8988T (cell line): ENCODE measurements at regions not wholly inside any gene's neighbourhood (a gene's known extent, or its start where the extent isn't known, plus 50 kb on each side); places are given as distances from the start of the nearest gene placed in this dataset.
A peak's percentile ranks its signal among the peaks of the same experiment; 100 is the strongest.
"Not testable (repeated sequence)": the region's sequence is repeated elsewhere in the genome, so short reads cannot be mapped to it uniquely, and the experiment has no call there.

Source experiments
- DNase-seq: peaks from one replicate; pipeline ENCODE4 v3.0.0; 2011

DNA sequence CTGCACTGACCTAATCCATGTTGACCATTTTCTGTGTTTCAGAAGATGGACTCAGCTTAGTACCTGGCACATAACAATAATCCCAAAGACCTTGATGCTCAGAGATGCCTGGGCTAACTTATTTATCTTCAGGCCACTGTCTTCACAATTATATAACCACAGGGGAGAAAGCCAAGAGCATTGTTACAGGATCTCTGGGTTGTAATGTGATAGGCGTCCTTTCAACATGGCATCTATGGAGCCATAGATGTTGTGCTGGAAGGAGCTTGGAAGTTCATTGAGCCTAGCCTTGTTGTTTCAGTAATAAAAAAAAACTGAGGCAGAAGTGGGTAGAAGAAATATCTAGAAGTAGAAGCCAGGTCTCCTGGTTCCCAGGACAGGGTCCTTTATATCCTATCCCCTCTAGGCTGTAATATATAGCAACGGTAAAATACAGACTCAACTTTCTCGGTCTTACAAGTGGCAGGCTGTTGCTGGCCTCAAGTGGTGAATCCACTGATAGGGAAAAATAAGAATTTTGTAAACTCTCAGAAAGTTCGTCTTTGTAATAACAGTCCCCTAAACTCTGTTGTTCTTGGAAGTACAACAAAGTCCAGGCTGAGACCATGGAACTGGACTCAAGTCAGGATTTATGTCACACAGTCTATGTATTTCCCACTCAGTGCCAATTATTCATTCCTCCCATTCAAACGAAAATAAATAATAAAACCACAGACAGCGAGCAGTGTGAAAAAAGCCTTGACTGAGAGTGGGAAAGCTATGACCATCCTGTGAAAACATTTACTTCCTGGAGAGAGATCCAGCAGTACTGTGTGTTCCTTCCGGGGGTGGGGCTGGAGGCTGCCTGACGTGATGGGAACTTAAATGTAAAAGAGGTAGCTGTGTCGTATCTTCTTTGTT lies 277.6 kb downstream of the REEP3 start:
- DNase-seq, result no peak

DNA sequence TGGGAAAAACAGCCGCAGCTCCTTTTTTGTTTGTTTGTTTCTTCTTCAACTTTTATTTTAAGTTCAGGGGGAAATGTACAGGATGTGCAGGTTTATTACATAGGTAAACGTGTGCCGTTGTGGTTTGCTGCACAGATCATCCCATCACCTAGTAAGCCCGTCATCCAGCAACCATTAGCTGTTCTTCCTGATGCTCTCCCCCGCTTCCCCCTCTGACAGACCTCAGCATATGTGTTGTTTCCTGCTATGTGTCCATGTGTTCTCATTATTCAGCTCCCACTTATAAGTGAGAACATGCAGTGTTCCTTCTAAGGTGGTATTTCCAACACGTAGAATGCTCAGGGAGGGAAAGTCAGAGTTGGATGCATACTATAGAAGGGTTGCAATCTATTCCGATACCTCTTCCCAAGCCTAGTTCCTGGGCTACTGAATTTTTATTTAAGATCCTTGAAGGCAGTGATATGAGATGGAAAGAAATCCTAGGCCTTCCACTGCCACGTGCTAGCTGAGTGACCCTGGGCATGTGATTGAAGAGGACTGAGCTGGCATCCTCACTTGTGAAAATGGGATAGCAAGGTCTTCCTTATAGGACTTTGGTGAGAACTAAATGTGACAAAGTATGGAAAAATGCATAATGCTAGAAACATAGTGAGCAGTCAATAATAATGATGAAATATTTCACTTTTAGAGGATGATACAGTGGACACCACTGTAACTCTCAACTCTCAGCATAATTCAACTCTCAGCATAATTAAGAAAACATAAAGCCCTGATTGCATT lies 278.5 kb downstream of the REEP3 start:
- DNase-seq, result no peak

DNA sequence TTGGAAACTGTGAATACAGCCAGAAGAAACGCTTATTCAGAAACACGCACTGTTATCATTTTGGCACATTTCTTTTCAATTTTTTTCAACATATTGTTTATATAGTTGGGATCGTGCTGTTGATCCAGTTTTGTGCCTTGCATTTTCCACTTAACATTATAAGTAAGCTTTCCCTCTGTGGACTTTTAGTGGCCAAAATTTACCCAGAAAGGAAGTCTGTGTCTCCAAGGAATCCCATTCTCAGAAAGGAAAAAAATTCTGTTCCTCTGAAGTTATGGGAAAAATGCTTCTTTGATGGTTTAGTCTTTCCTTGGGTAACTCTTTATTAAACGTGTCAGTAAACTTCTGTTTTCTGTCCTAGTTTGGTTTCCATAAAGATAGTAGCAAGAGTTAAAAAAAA lies 280.0 kb downstream of the REEP3 start:
- no peak for DNase-seq

DNA sequence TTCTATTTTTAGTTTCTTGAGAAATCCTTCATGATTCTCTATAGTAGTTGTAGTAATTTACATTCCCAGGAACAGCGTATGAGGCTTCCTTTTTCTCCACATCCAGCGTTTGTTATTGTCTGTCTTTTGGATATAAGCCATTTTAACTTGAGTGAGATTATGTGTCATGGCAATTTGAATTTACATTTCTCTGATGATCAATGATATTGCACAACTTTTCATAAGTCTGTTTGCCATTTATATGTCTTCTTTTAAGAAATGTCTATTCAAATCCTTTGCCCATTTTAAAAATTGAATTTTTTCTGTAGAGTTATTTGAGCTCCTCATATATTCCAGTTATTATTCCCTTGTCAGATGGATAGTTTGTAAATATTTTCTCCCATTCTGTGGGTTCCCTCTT lies 285.1 kb downstream of the REEP3 start:
- DNase-seq, result no peak

DNA sequence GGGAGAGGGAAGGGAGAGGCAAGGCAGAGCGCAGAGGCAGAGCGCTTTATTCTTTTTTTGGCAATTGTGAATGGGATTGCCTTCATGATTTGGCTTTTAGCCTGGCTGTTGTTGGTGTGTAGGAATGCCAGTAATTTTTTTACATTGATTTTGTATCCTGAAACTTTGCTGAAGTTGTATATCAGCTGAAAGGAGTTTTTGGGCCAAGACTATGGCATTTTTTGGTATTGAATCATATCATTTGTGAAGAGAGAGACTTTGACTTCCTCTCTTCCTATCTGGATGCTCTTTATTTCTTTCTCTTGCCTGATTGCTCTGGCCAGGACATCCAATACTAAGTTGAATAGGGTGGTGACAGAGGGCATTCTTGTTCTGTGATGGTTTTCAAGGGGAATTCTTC lies 291.3 kb downstream of the REEP3 start:
- no peak for DNase-seq

DNA sequence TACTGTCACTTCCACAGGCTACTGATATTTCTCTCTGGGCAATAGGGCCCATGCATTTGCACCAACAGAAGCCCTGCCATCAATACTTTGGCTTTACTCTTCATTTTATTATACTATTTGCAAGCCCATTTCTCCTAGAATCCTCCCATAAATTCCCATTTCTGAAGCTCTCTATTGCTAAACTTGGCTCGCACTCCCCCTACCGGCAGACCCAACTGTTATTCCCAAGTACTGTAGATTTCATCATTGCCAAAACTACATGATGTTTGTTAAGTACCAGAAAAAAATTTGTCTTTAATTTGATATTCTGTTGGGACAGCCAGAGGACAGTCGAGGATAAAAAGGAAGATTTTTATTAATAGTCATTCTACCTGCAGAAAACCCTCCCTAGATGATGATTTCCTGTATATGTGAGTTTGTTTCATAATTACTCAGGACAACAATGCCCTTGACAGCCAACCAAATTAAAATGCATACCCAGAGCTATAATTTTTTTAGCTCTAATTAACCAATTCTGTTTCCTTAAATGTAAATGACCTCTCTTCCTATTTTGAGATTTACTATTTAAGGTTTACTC lies 298.6 kb downstream of the REEP3 start:
- peak; percentile 14 for DNase-seq

DNA sequence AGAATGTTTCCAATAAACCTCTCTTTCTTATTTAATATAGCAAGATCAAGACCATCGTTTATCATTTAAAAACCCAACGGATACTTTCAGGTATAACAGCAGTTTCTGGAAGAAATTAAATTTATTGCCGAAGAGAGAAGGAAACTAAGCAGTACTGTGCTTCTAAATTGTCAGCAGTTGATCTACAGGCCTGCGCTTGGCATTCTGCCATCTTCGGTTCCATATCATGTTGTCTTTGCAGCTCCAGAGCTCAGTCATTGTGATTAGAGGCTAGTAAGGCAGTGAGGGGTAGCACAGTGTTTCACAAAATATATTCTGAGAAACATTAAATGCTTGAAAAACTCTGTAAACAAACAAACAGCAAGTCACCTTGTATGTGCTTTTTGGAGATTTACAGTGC lies 301.3 kb downstream of the REEP3 start:
- no peak for DNase-seq

DNA sequence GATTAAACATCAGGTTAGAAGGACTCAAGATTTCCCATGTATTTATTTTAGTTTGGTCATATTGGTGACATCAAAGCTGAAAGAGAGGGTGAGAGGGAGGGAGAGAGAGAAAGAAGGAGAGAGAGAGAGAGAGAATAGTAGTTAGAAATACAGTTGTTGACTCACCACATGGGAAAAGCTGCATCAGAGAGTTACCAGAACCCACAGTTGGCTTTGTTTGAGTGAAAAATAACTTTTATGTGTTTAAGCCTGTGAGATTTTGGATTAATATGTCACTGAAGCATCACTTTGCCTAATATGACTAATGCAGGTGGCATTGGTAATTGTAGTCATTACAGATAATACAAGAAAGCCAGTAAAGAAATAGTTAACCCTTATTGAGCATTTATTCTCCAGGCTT lies 303.9 kb downstream of the REEP3 start:
- no peak for DNase-seq

DNA sequence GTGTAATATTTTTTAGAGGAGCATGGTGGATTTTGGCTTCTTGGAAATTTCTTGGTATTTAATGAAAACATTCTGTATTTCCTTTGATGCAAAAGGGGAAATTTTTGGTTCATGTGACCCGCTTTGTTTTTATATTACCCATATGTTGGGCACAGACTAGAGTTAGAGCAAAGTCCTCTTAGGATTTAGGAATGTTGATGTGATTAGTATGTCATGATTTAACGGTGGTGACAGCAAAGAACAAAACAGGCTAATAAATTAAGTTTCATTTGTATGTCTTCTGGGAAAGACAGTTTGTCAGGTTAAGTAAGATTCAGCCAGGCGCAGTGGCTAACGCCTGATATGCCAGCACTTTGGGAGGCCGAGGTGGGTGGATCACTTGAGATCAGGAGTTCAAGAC lies 304.6 kb downstream of the REEP3 start:
- DNase-seq, result no peak

DNA sequence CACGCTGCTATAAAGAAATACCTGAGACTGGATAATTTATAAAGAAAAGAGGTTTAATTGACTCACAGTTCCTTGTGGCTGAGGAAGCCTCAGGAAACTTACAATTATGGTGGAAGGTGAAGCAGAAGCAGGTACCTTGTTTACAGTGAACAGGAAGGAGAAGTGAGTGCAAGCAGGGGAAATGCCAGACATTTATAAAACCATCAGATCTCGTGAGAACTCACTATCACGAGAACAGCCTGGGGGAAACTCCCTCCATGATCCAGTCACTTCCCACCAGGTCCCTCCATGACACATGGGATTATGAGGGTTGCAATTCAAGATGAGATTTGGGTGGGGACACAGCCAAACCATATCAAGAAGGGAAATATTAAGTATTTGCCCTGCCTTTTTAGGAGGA lies 305.8 kb downstream of the REEP3 start:
- DNase-seq, result not testable (repeated sequence)

DNA sequence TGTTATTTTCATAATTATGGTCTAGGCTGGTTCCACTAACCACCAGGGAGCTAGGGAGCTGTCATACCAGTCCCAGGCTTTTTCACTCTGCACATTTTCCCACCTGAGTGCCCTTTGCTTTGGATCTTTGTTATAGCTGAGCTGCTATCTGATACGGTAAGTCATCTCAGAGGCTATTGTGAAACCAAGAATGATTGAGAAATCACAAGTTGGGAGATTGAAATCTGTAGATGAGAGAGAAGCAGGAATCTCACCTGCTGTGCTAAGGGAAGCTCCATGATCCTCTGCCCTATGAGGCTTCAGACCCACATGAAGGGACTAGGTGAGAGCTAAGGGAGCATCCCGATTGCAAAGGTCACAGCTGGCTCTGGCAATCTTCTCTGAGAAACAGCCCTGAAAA lies 307.8 kb downstream of the REEP3 start:
- DNase-seq, result no peak

DNA sequence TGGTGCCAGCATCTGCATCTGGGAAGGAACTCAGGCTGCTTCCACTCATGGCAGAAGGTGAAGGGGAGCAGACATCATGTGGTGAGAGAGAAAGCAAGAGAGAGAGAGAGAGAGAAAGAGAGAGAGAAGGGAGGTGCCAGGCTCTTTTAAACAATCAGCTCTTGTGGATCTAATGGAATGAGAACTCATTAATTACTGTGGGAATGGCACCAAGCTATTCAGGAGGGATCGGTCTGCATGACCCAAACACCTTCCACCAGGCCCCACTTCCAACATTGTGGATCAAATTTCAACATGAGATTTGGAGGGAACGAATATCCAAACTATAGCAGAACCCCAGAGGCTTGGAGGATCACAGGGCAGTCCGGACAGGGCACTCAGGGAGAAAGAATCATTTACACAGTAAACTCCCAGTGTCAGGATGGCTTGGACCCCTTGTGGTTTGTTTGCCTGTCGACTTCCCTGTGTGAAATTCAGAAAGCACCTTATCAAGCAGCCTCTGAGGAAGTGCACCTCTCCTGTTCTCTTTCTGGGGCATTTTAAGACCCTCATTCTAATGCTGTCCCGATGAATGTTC lies 308.5 kb downstream of the REEP3 start:
- DNase-seq, result no peak

DNA sequence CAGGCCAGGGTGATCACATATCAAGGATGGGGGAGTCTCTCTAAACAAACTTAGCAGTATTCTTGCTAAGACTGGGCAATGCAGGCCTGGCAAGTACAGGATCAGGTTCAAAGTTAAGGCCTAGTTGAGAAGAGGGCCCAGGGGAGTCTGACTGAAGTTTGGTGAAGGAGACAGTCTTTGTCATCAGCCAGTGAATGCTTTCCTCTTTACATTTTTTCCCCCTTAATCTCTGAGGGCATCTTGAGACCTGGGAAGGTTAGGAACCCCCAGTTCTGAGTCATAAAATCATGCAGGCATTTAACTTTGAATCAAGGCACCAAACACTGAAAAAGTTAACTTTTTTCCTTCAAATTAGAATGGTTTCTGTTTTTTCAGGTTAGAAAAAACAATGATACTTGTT lies 311.5 kb downstream of the REEP3 start:
- DNase-seq, result no peak

DNA sequence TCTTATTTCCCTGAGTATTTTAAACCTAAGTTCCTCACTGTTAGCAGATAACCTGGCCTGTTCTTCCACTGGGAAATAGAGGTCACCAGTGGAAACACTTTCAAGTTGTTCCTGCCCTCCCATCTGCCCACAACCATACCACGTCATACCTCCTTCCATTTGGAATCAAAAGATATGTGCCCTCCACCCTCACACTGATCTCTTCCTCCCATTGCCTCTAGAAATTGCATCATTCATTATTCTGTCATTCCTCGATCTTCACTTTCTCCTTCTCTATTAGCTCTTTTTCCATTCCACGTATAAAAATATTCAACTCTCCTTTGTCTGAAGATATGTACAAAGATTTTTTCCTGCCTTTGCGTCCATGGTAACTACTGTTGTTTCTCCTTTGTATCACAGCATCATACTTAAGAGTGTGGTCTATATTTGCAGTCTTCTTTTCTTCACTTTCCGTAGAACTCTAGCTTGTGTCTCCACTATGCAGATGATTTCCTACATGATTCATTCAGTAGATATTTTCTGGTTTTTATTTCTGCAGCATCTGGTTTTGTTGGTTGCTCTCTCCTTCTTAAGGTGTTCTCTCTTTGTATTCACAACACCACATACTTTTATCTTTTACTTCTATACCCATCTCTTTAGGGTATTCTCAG lies 312.3 kb downstream of the REEP3 start:
- DNase-seq, result no peak

DNA sequence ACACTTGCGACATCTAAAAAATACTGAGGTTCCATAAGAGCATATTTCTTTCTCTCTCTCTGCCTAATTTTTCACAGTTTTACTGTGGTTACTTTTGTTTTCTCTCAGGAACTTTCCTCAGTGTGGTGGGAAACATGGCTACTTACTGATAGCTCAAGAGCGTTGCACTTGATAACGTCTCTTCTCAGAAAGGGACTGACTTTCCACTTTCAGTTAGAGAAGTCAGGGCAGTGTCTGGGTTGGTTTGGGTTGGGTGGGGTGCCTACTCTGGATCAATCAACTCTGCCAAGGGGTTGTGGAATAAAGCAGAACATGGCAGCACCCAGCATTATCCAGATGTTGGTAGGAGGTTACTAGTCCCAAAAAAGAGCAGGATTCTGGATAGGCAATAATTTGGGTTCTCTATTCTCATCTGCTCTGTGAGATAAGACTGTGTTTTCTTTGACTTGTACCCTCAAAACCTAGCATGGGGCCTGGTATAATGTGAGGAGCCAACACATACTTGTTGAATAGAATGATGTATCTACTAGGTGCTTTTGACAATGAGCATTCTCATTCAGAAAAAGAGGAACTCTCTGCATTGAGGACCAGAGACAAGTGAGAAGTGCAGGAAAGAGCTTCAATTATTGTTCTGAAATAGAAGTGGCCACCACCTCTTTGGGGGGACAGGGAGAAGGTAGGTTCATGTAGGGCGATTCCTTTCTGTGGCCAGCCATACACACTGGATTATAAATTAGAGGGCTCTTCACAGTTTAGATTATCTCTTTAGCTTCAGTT lies 315.7 kb downstream of the REEP3 start:
- DNase-seq, result no peak

DNA sequence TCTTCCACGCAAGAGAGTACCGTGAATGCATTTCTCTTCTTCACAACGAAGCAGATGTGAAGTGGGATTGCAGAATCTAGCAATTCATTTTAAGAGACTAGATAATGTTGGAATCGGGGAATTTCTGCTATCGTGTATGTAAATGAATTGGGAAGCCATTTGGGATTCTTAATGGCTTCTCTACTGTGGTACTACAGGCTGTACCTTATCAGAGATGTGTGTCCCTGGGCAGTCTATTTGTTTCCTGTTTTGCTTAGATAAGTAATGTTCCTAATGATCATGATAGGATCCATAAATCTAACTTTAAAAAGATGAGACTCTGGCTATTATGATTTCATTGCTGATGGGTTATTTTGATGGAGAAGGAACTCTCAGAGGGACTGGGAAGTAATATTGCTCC lies 320.6 kb downstream of the REEP3 start:
- DNase-seq, result no peak

DNA sequence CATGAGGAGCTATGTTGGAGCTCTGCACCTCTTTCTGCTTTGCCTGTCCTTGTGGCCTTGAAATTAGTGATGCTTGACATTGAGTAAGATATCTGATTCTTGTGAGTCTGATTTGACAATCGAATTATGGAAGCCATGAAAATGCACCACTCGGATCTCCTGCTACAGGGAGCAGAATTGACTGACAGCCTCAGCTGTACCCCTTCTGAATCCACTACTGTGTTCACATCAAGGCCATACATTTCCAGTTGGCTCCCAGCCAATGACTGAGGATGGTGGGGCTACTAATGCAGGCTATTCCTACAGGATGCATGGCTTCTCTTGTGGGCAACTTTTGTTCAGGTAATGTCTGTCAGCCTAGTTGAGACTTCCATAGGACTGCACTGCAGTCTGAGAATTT lies 321.9 kb downstream of the REEP3 start:
- DNase-seq, result no peak

DNA sequence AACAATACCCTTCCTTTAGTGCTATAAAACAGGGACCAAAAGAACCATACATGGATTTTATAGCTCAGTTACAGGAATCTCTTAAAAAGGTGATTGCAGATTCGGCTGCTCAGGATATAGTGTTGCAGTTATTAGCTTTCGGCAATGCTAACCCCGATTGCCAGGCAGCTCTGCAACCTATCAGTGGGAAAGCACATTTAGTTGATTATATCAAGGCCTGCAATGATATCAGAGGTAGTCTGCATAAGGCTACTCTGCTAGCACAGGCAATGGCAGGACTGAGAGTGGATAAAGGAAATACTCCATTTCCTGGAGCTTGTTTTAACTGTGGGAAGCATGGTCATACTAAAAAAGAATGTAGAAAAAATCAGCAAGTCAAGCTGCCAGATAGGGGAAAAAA lies 327.7 kb downstream of the REEP3 start:
- not testable (repeated sequence) for DNase-seq

DNA sequence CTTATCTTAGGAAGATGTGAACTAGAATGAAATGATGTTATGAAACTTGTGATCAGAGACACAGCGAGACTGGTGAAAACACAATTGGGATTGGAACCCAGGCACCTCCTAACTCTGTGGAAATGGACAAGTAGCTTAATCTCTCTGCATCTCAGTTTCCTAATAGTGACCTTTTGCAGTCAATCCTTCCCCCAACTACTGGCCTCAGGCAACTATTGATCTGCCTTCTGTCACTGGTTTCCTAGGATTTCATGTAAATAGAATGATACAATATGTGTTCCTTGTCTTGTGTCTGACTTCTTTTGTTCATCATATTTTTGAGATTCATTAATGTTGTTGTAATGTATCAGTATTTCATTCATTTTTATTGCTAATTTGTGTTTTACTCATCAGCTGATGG lies 341.7 kb downstream of the REEP3 start:
- DNase-seq, result no peak

DNA sequence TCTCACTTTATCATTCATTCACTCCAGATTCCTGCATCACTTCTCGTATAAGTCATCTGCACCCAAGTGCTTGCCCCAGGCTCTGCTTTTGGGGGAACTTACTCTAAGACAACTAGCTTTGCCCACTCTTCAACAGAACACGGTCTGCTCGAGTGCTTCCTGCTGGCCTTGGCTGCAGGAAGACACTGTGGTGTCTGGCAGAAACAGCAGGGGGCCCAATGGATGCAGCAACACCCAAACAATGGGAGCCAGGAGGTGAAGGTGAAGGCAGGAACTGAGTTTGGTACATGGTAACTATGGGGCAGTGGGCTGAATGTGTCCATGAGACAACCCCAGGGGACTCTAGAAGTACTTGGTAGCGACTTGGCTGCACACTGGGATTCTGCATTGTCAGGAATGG lies 344.0 kb downstream of the REEP3 start:
- no peak for DNase-seq

DNA sequence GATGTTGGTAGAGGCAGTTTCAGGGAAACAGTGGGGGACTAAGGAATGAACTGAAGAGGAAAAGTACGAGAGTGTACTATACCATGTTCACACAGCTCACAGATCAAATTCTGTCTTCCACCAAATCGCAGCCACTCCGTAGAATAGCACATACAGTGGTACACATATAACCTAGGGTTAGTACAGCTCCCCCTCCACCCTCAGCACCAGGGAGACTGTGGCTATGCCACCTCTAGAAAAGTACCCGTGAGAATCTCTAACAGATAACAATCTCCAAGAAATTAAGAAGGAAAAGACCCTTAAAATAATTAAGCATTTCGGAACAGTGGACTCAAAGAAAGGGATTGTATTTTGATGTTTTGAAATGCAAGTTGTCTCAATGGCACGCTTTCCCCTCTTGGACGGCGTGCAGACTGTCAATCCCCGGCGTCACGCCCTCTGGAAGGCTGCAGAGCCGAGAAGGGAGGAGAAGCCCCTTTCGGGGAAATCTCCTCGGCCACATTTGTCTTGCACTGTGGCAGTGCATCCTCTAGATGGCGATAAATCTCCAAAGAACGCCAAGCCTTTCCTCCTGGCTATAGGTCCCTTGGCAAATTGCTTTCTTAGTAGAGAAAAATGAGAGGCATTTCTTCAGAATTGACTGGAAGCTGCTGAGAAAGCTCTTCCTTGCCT lies 345.0 kb downstream of the REEP3 start:
- peak; percentile 37 for DNase-seq

DNA sequence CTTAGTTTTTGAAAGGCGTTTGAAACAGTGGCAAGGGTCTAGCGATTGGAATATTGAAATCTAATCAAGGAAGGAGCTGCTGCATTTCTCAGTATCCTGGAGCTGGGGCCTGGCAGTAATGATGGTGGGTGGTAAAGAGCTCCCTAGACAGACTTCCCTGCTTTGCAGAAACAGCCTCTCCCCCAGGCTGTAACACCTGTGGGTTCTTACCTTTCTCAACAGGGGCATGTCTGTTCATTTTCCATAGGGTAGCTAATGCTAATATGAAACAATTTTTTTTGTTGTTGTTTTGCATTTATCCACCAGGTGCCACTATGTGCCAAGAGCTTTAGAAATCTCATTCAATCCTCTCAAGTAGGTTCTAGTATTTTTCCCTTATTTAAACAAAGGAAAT lies 345.5 kb downstream of the REEP3 start:
- DNase-seq, result no peak
